Suprapubic skin (tissue), 4 donors: ENCODE measurements at regions not wholly inside any gene's neighbourhood (a gene's known extent, or its start where the extent isn't known, plus 50 kb on each side); places are given as distances from the start of the nearest gene placed in this dataset.

Experiments
- DNase-seq, 2 donors: peaks; one replicate each; pipeline ENCODE4 v3.0.0-alpha.2; 2019; ENCODE audit warnings: low spot score in 2 of 2
- H3K27ac ChIP-seq: fragments of 200-600 bp; sonication (generic); one replicate; pipeline ENCODE4 v1.5.1; 2019
- H3K27me3 ChIP-seq: fragments of 200-600 bp; sonication (generic); one replicate; pipeline ENCODE4 v1.5.1; 2019
- H3K36me3 ChIP-seq: fragments of 200-600 bp; sonication (generic); one replicate; pipeline ENCODE4 v1.5.1; 2019
- H3K4me1 ChIP-seq: fragments of 200-600 bp; sonication (generic); one replicate; pipeline ENCODE4 v1.5.1; 2019
- H3K4me3 ChIP-seq: fragments of 200-600 bp; sonication (generic); one replicate; pipeline ENCODE4 v1.5.1; 2019; ENCODE audit warnings: mild to moderate bottlenecking
- H3K9me3 ChIP-seq: fragments of 200-600 bp; sonication (generic); one replicate; pipeline ENCODE4 v1.5.1; 2019
- EP300 ChIP-seq: sonication (generic); formaldehyde crosslinking; IDR thresholded peaks from one replicate; pipeline ENCODE4 v1.6.1; 2017; ENCODE audit warnings: antibody characterized with exemption
- POLR2A ChIP-seq, 2 donors: fragments of 450-650 bp; IDR thresholded peaks; one replicate each; pipeline ENCODE4 v1.6.1; 2017; ENCODE audit warnings: antibody characterized with exemption in 2 of 2, mild to moderate bottlenecking in 2 of 2, moderate library complexity in 2 of 2
- POLR2AphosphoS5 ChIP-seq, 3 donors: sonication (generic); formaldehyde crosslinking; IDR thresholded peaks; one replicate each; pipeline ENCODE4 v1.6.1; 2017; ENCODE audit warnings: antibody characterized with exemption in 3 of 3
- WGBS: methylation state at CpG from one replicate; pipeline ENCODE4 v1.1.5; 2018; 5-methylcytosine and 5-hydroxymethylcytosine counted together
- TF ChIP-seq, protein P1 (sequence below), 2 donors: fragments of 200-600 bp in 1 of 2; fragments of 450-650 bp in 1 of 2; sonication (generic) in 1 of 2; IDR thresholded peaks; one replicate each; pipeline ENCODE4 v1.5.1; 2016 to 2019; ENCODE audit warnings: antibody characterized with exemption in 2 of 2, mild to moderate bottlenecking in 1 of 2, moderate library complexity in 1 of 2

DNA sequence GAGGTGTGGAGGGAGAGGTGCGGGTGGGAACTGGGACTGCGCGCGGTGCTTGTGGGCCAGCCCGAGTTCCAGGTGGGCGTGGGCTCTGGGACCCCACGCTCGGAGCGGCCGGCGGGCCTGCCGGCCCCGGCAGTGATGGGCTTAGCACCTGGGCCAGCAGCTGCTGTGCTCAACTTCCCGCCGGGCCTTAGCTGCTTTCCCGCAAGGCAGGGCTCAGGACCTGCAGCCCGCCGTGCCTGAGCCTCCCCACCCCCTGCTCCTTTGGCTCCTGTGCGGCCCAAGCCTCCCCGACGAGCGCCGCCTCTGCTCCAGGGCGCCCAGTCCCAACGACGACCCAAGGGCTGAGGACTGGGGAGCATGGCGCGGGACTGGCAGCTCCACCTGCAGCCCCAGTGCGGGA, 232.7 kb downstream of the FGFR2 start:
- Histone ChIP-seq H3K4me1 (no peaks in the 10 kb centered on the region), H3K9me3 (no peaks in the 10 kb centered on the region), H3K36me3 (no peaks in the 10 kb centered on the region), H3K27ac (no peak overlapping the region), H3K4me3 (no peak overlapping the region), H3K27me3 (no peaks in the 10 kb centered on the region)
- TF ChIP-seq EP300 (no peak), POLR2AphosphoS5 (IDR thresholded peaks at IDR 0.05) (no peak), POLR2A (IDR thresholded peaks at IDR 0.05) (no peak)
- TF ChIP-seq, protein P1, sequence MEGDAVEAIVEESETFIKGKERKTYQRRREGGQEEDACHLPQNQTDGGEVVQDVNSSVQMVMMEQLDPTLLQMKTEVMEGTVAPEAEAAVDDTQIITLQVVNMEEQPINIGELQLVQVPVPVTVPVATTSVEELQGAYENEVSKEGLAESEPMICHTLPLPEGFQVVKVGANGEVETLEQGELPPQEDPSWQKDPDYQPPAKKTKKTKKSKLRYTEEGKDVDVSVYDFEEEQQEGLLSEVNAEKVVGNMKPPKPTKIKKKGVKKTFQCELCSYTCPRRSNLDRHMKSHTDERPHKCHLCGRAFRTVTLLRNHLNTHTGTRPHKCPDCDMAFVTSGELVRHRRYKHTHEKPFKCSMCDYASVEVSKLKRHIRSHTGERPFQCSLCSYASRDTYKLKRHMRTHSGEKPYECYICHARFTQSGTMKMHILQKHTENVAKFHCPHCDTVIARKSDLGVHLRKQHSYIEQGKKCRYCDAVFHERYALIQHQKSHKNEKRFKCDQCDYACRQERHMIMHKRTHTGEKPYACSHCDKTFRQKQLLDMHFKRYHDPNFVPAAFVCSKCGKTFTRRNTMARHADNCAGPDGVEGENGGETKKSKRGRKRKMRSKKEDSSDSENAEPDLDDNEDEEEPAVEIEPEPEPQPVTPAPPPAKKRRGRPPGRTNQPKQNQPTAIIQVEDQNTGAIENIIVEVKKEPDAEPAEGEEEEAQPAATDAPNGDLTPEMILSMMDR (IDR thresholded peaks at IDR 0.05) = no peak
- DNase-seq = no peak
- 94% methylated on average over 9 of the region's 29 CpGs for WGBS

DNA sequence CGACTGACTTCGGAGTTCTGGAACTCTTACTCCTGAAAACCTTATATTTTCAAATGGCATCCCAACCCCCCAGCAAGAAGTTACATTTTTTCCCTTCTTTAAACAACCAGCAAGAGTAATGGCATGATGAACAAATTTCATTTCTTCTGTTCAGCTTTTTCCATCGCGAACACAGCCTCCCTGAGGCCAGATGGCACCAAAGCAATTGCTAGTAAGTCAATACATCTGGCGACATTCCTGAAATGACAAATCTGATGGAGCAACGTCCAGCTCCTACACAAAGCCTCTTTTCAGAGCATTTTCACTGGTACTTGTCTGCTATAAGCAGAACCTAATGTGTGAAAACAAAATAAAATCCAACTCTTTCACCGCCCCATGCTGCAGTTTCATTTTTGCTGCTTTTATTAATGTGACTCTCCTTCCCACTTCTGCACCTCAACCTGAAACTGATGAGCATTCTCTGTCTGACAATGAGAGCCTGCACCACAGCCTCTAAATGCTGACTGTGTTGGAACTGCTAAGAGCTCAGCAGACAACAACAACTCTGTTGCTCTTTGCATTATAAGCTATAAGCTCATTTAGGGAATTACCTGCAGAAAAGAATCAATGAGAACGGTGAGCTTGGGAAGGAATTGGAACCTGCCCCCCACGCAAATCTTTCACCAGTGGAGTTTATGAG, 229.8 kb downstream of the FGFR2 start:
- Histone ChIP-seq H3K27me3 (no peaks in the 10 kb centered on the region), H3K9me3 (no peaks in the 10 kb centered on the region), H3K36me3 (no peaks in the 10 kb centered on the region), H3K4me1 (no peaks in the 10 kb centered on the region), H3K27ac (no peak overlapping the region), H3K4me3 (no peak overlapping the region)
- no peak for DNase-seq
- WGBS = 52% methylated on average over 9 of the region's 9 CpGs
- TF ChIP-seq, protein P1 (IDR thresholded peaks at IDR 0.05) = no peak

DNA sequence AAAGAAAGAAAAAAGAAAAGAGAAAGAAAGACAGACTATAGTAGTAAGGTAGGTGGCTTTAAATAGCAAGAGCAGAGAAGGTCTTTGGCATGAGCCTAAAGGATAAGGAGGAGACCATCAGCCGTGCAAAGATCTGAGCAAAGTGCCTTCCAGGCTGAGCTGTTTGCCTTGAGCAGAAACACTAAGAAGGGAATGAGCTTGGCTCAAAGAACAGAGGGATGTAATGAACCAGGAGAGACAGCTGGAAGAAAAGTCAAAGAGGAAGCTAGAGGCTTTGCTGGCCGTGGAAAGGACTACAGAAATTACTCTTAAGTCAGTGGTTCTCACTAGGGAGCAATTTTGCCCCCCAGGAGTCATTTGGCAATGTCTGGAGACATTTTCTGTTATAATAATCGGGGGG, 228.6 kb downstream of the FGFR2 start:
- Histone ChIP-seq H3K36me3 (no peaks in the 10 kb centered on the region), H3K27me3 (no peaks in the 10 kb centered on the region), H3K9me3 (no peaks in the 10 kb centered on the region), H3K4me3 (no peak overlapping the region), H3K4me1 (no peaks in the 10 kb centered on the region), H3K27ac (no peak overlapping the region)
- TF ChIP-seq POLR2AphosphoS5 (IDR thresholded peaks at IDR 0.05) = no peak
- no peak for TF ChIP-seq EP300
- TF ChIP-seq, protein P1 (IDR thresholded peaks at IDR 0.05) = no peak
- TF ChIP-seq POLR2A (IDR thresholded peaks at IDR 0.05) = no peak
- 51% methylated on average over 3 of the region's 3 CpGs for WGBS
- no peak for DNase-seq

GRCh38 chr10:121371836-121372235, 226.4 kb downstream of the FGFR2 start:
- H3K36me3 ChIP-seq = no peaks in the 10 kb centered on the region
- H3K27me3 ChIP-seq = no peaks in the 10 kb centered on the region
- H3K4me1 ChIP-seq = no peaks in the 10 kb centered on the region
- TF ChIP-seq POLR2AphosphoS5 (IDR thresholded peaks at IDR 0.05) (no peak), EP300 (no peak), POLR2A (IDR thresholded peaks at IDR 0.05) (no peak)
- TF ChIP-seq, protein P1 (IDR thresholded peaks at IDR 0.05) = no peak
- H3K27ac ChIP-seq = no peak overlapping the region
- no peak for DNase-seq
- no peaks in the 10 kb centered on the region for H3K9me3 ChIP-seq
- 88% methylated on average over 3 of the region's 3 CpGs for WGBS
- H3K4me3 ChIP-seq = no peak overlapping the region

DNA sequence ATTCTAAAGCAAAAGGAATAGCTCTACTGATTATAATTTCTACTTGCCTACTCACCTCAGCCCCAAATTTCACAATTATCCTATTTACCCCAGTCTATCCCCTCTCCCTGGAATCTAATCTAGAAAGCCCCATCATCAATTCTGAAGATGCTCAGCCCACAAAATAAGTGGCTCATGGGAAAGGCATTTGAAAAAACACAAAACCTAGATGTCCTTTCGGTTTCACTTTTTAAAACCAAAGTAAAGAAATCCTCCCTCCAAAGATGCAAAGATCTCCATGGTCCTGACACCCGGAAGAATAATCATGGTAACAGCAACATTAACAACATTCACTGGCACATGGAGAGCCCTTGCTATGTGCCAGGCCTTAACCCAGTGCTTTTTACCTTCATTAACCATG, 224.8 kb downstream of the FGFR2 start:
- Histone ChIP-seq H3K36me3 (no peaks in the 10 kb centered on the region), H3K4me1 (no peaks in the 10 kb centered on the region), H3K9me3 (no peaks in the 10 kb centered on the region), H3K27me3 (no peaks in the 10 kb centered on the region), H3K27ac (no peak overlapping the region), H3K4me3 (no peak overlapping the region)
- DNase-seq = no peak
- 68% methylated on average over 2 of the region's 2 CpGs for WGBS
- TF ChIP-seq, protein P1 (IDR thresholded peaks at IDR 0.05) = no peak
- TF ChIP-seq POLR2A (IDR thresholded peaks at IDR 0.05) (no peak), POLR2AphosphoS5 (IDR thresholded peaks at IDR 0.05) (no peak), EP300 (no peak)
